ENCODE measurements at regions not wholly inside any gene's neighbourhood (a gene's known extent, or its start where the extent isn't known, plus 50 kb on each side); places are given as distances from the start of the nearest gene placed in this dataset.
"Not testable (repeated sequence)": the region's sequence is repeated elsewhere in the genome, so short reads cannot be mapped to it uniquely, and the experiment has no call there.

- ChIA-PET POLR2A (no interaction called here), CTCF (no interaction called here)
- peaks cover 0 to 18% (median 4%) of the 10 kb centered on the region in 5 donors for H3K27me3 Mint-ChIP-seq
- no peak for DNase-seq
- Histone ChIP-seq H3K4me1 (ENCODE audit: control insufficient read depth in 2 of 2, insufficient read depth in 2 of 2, low read length in 2 of 2) (no peaks in the 10 kb centered on the region), H3K27ac (ENCODE audit: low read depth, low read length) (no peak overlapping the region), H3K4me3 (ENCODE audit: low read length) (no peak overlapping the region), H3K36me3 (ENCODE audit: control insufficient read depth in 2 of 3, insufficient read depth in 3 of 3, low read length in 3 of 3) (no peaks in the 10 kb centered on the region), H3K9me3 (ENCODE audit: control insufficient read depth in 2 of 3, low read length in 3 of 3) (no peaks in the 10 kb centered on the region), H3K27me3 (ENCODE audit: control insufficient read depth in 2 of 2, insufficient read depth in 2 of 2, low read length in 2 of 2) (no peaks in the 10 kb centered on the region)
- H3K9me3 Mint-ChIP-seq: peaks cover 0 to 14% (median 7%) of the 10 kb centered on the region in 11 donors
- ATAC-seq: no peak
- H3K4me3 Mint-ChIP-seq: no peak overlapping the region
- peaks cover 0 to 7% (median 0%) of the 10 kb centered on the region in 5 donors for H3K36me3 Mint-ChIP-seq
- intact Hi-C loops (cut with micrococcal nuclease): no loop called here
- H3K4me1 Mint-ChIP-seq: no peaks in the 10 kb centered on the region
- no peak overlapping the region for H3K27ac Mint-ChIP-seq
These were observed 186.2 kb downstream of the RCHY1 start for GRCh38 chr4:75327804-75328512.

GRCh38 chr4:75325318-75325979 is 188.8 kb downstream of the RCHY1 start:
- CTCF ChIA-PET: no interaction called here
- H3K27ac ChIP-seq (ENCODE audit: low read depth, low read length): no peak overlapping the region
- ATAC-seq: no peak
- Mint-ChIP-seq H3K27me3 (peaks cover 0 to 18% (median 4%) of the 10 kb centered on the region in 5 donors), H3K4me3 (no peak overlapping the region), H3K4me1 (no peaks in the 10 kb centered on the region), H3K9me3 (peaks cover 0 to 9% (median 5%) of the 10 kb centered on the region in 11 donors), H3K36me3 (no peaks in the 10 kb centered on the region), H3K27ac (no peak overlapping the region)
- no peaks in the 10 kb centered on the region for H3K4me1 ChIP-seq (ENCODE audit: control insufficient read depth in 2 of 2, insufficient read depth in 2 of 2, low read length in 2 of 2)
- no peaks in the 10 kb centered on the region for H3K27me3 ChIP-seq (ENCODE audit: control insufficient read depth in 2 of 2, insufficient read depth in 2 of 2, low read length in 2 of 2)
- H3K4me3 ChIP-seq (ENCODE audit: low read length): no peak overlapping the region
- no peaks in the 10 kb centered on the region for H3K36me3 ChIP-seq (ENCODE audit: control insufficient read depth in 2 of 3, insufficient read depth in 3 of 3, low read length in 3 of 3)
- POLR2A ChIA-PET: no interaction called here
- no peak for DNase-seq
- no peaks in the 10 kb centered on the region for H3K9me3 ChIP-seq (ENCODE audit: control insufficient read depth in 2 of 3, low read length in 3 of 3)
- intact Hi-C loops (cut with micrococcal nuclease): no loop called here

GRCh38 chr4:75321484-75321883 is 192.7 kb downstream of the RCHY1 start:
- peaks cover 0 to 4% (median 0%) of the 10 kb centered on the region in 5 donors for H3K36me3 Mint-ChIP-seq
- intact Hi-C loops (cut with micrococcal nuclease): no loop called here
- no peaks in the 10 kb centered on the region for H3K27me3 ChIP-seq (ENCODE audit: control insufficient read depth in 2 of 2, insufficient read depth in 2 of 2, low read length in 2 of 2)

GRCh38 chr4:75317641-75318040 is 196.6 kb downstream of the RCHY1 start:
- H3K9me3 ChIP-seq (ENCODE audit: control insufficient read depth in 2 of 3, low read length in 3 of 3); POLR2A ChIA-PET; DNase-seq; H3K27ac Mint-ChIP-seq; intact Hi-C loops (cut with micrococcal nuclease); H3K27ac ChIP-seq (ENCODE audit: low read depth, low read length); CTCF ChIA-PET; ATAC-seq; H3K4me1 ChIP-seq (ENCODE audit: control insufficient read depth in 2 of 2, insufficient read depth in 2 of 2, low read length in 2 of 2); H3K4me3 ChIP-seq (ENCODE audit: low read length); H3K27me3 ChIP-seq (ENCODE audit: control insufficient read depth in 2 of 2, insufficient read depth in 2 of 2, low read length in 2 of 2); H3K4me3 Mint-ChIP-seq; H3K27me3 Mint-ChIP-seq; H3K4me1 Mint-ChIP-seq; H3K36me3 ChIP-seq (ENCODE audit: control insufficient read depth in 2 of 3, insufficient read depth in 3 of 3, low read length in 3 of 3): not testable (repeated sequence)
- Mint-ChIP-seq H3K9me3 (peaks cover 14 to 50% (median 25%) of the 10 kb centered on the region in 11 donors), H3K36me3 (peaks cover 0 to 11% (median 0%) of the 10 kb centered on the region in 5 donors)

More at GRCh38 chr4:75321484-75321883, 192.7 kb downstream of the RCHY1 start:
- H3K4me1 ChIP-seq (ENCODE audit: control insufficient read depth in 2 of 2, insufficient read depth in 2 of 2, low read length in 2 of 2): no peaks in the 10 kb centered on the region
- ChIA-PET POLR2A (no interaction called here), CTCF (no interaction called here)
- ATAC-seq (no peak), DNase-seq (no peak)
- peaks cover 0 to 12% (median 0%) of the 10 kb centered on the region in 5 donors for H3K27me3 Mint-ChIP-seq
- H3K4me1 Mint-ChIP-seq: no peaks in the 10 kb centered on the region
- H3K27ac ChIP-seq (ENCODE audit: low read depth, low read length): no peak overlapping the region
- H3K4me3 Mint-ChIP-seq: no peak overlapping the region
- no peaks in the 10 kb centered on the region for H3K9me3 ChIP-seq (ENCODE audit: control insufficient read depth in 2 of 3, low read length in 3 of 3)
- no peak overlapping the region for H3K4me3 ChIP-seq (ENCODE audit: low read length)
- H3K27ac Mint-ChIP-seq: no peak overlapping the region
- H3K9me3 Mint-ChIP-seq: peaks cover 2 to 23% (median 16%) of the 10 kb centered on the region in 11 donors
- no peaks in the 10 kb centered on the region for H3K36me3 ChIP-seq (ENCODE audit: control insufficient read depth in 2 of 3, insufficient read depth in 3 of 3, low read length in 3 of 3)

- no peaks in the 10 kb centered on the region for H3K4me1 Mint-ChIP-seq
- H3K36me3 Mint-ChIP-seq: peaks cover 0 to 5% (median 2%) of the 10 kb centered on the region in 5 donors
- ChIA-PET CTCF (no interaction called here), POLR2A (no interaction called here)
- no peak overlapping the region for H3K4me3 ChIP-seq (ENCODE audit: low read length)
- intact Hi-C loops (cut with micrococcal nuclease): no loop called here
- no peak for DNase-seq
- H3K27ac ChIP-seq (ENCODE audit: low read depth, low read length): no peak overlapping the region
- H3K4me1 ChIP-seq (ENCODE audit: control insufficient read depth in 2 of 2, insufficient read depth in 2 of 2, low read length in 2 of 2): no peaks in the 10 kb centered on the region
- H3K9me3 ChIP-seq (ENCODE audit: control insufficient read depth in 2 of 3, low read length in 3 of 3): no peaks in the 10 kb centered on the region
- H3K27me3 Mint-ChIP-seq: peaks cover 0 to 9% (median 2%) of the 10 kb centered on the region in 5 donors
- peaks cover 3 to 29% (median 12%) of the 10 kb centered on the region in 11 donors for H3K9me3 Mint-ChIP-seq
- H3K27ac Mint-ChIP-seq: no peak overlapping the region
- H3K27me3 ChIP-seq (ENCODE audit: control insufficient read depth in 2 of 2, insufficient read depth in 2 of 2, low read length in 2 of 2): no peaks in the 10 kb centered on the region
- H3K4me3 Mint-ChIP-seq: no peak overlapping the region
- ATAC-seq: no peak
- H3K36me3 ChIP-seq (ENCODE audit: control insufficient read depth in 2 of 3, insufficient read depth in 3 of 3, low read length in 3 of 3): no peaks in the 10 kb centered on the region
These were observed 206.2 kb downstream of the RCHY1 start for GRCh38 chr4:75308049-75308448.

- Mint-ChIP-seq H3K27me3 (peaks cover 0 to 9% (median 0%) of the 10 kb centered on the region in 5 donors), H3K36me3 (peaks cover 0 to 5% (median 0%) of the 10 kb centered on the region in 5 donors), H3K4me3 (no peak overlapping the region), H3K4me1 (peaks cover 0 to 1% (median 0%) of the 10 kb centered on the region in 7 donors), H3K9me3 (peaks cover 3 to 18% (median 10%) of the 10 kb centered on the region in 11 donors), H3K27ac (no peak overlapping the region)
- POLR2A ChIA-PET: no interaction called here
- CTCF ChIA-PET: no interaction called here
- no peak overlapping the region for H3K27ac ChIP-seq (ENCODE audit: low read depth, low read length)
- intact Hi-C loops (cut with micrococcal nuclease): no loop called here
- no peak overlapping the region for H3K4me3 ChIP-seq (ENCODE audit: low read length)
- no peak for ATAC-seq
- no peaks in the 10 kb centered on the region for H3K36me3 ChIP-seq (ENCODE audit: control insufficient read depth in 2 of 3, insufficient read depth in 3 of 3, low read length in 3 of 3)
- no peaks in the 10 kb centered on the region for H3K4me1 ChIP-seq (ENCODE audit: control insufficient read depth in 2 of 2, insufficient read depth in 2 of 2, low read length in 2 of 2)
- no peaks in the 10 kb centered on the region for H3K9me3 ChIP-seq (ENCODE audit: control insufficient read depth in 2 of 3, low read length in 3 of 3)
- H3K27me3 ChIP-seq (ENCODE audit: control insufficient read depth in 2 of 2, insufficient read depth in 2 of 2, low read length in 2 of 2): no peaks in the 10 kb centered on the region
- DNase-seq: no peak
These were observed 207.7 kb downstream of the RCHY1 start for GRCh38 chr4:75306506-75306905.

- no peak for ATAC-seq
- Mint-ChIP-seq H3K4me3 (no peak overlapping the region), H3K36me3 (no peaks in the 10 kb centered on the region)
These were observed 211.6 kb downstream of the RCHY1 start for GRCh38 chr4:75302648-75303047.

More at GRCh38 chr4:75302648-75303047, 211.6 kb downstream of the RCHY1 start:
- no peak overlapping the region for H3K27ac ChIP-seq (ENCODE audit: low read depth, low read length)
- no peak overlapping the region for H3K4me3 ChIP-seq (ENCODE audit: low read length)
- intact Hi-C loops (cut with micrococcal nuclease): no loop called here
- Mint-ChIP-seq H3K9me3 (peaks cover 0 to 16% (median 4%) of the 10 kb centered on the region in 11 donors), H3K27me3 (peaks cover 0 to 10% (median 0%) of the 10 kb centered on the region in 5 donors), H3K27ac (no peak overlapping the region), H3K4me1 (peaks cover 0 to 1% (median 0%) of the 10 kb centered on the region in 7 donors)
- H3K27me3 ChIP-seq (ENCODE audit: control insufficient read depth in 2 of 2, insufficient read depth in 2 of 2, low read length in 2 of 2): no peaks in the 10 kb centered on the region
- no peaks in the 10 kb centered on the region for H3K36me3 ChIP-seq (ENCODE audit: control insufficient read depth in 2 of 3, insufficient read depth in 3 of 3, low read length in 3 of 3)
- H3K9me3 ChIP-seq (ENCODE audit: control insufficient read depth in 2 of 3, low read length in 3 of 3): no peaks in the 10 kb centered on the region
- no peaks in the 10 kb centered on the region for H3K4me1 ChIP-seq (ENCODE audit: control insufficient read depth in 2 of 2, insufficient read depth in 2 of 2, low read length in 2 of 2)
- POLR2A ChIA-PET: no interaction called here
- DNase-seq: no peak
- CTCF ChIA-PET: no interaction called here

Measured in naive thymus-derived CD4-positive, alpha-beta T cell (primary cell).